ENCODE measurements at regions not wholly inside any gene's neighbourhood (a gene's known extent, or its start where the extent isn't known, plus 50 kb on each side); places are given as distances from the start of the nearest gene placed in this dataset.

DNA sequence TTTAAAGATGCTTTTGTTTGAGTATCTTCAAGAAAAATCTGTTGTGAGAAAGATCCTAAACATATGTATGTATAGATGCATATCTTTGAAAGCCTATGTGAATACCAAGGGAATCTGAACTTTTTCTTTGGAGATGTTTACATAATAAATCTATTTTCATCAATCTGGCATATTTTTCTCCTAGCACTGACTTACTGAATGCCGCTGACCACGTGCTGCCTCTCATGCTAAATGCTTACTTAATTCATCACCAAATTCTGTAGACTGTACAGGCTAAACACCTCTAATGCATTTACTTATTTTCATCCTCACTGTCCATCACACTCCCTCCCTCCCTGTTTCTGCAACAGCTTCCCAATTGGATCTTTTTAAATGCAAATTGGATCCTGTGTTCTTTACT, 566.2 kb upstream of the WWC1 start:
- DNase-seq = no peak

DNA sequence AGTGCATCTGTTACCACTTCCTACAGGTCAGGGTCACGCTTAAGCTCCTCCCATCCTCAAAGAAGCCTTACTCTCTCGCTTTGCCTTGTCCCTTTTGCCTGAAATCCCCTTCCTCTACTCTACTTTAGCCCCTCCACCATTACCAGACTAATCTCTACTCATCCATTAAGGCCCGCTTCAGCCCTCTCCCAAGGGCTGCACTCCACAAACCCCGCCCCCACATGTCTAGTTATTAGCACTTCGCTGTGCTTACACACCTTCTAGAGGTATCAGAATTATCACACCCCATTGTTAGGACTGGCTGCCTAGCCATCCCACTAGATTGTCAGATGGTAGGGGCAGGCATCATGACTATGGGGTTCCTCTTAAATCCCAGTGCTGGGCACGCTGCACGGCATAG, 565.7 kb upstream of the WWC1 start:
- DNase-seq = no peak

DNA sequence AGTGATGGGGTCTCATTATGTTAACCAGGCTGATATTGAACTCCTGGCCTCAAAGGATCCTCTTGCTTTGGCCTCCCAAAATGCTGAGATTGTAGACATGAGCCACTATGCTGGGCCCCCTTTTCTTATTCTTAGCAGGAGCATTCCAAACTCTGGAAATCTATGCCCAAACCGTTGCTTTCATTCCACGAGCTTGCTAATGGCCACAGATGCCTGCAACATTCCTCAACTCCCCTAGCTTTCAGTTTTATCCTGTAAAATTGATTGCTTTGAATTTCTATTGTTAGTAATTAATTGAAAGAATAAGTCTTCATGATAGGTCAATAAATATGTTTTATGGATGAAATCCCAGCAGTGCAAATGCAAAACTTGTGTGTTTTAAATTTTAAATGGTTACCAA, 564.8 kb upstream of the WWC1 start:
- no peak for DNase-seq

DNA sequence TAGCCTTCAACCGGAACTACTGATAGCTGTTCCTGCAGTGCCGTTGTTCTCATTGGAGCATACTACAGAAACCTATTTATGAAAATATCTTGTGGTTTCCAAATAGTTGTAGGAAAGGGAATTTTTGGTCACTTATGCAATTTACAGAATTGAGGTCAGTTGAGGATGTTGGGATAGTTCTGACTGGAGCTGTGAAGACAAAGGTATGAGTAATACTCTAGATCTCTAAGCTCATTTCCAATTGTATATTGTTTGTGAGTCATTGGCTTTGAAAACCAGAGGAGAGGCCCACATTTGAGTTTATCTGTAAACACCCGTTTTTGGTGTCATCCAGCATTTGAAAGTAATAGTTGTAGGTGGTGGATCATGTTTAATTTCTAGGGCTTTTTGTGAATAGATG, 561.3 kb upstream of the WWC1 start:
- DNase-seq = no peak

DNA sequence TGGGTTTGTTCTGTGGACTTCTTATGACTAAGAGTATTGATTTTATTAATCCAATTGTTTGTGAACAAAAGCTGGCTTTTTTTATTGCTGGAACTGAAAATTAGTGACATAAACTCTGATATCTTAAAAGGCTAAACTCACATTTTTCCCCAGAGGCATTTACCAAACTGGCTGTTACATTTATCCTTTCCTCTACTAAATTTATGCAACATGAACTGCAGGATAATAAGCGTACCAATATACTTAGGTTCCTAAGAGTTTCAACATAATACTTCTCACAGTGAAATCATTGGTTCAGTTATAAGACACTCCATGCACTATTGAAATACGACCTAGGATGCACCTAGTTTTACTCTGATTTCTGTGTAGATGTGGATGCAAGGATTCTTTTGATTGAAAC, 560.8 kb upstream of the WWC1 start:
- no peak for DNase-seq

DNA sequence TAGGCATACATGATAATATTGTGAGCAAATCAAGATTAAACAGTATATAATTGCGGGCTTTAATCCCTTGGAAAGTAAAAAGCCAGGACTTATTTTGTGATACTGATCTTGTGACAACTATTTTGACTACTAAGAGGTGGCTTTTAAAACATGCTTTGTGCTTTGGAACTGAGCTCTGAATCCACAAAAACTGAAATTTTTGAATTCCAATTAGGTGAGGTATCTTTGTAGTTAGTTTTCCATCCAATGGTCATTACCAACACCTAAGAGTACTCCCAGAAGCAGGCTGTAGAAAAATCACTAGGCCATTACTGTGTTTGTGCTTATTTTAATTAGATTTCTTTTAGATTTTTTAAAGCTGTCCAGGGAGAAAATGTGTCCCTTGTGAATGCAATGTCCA, 559.5 kb upstream of the WWC1 start:
- DNase-seq = no peak

DNA sequence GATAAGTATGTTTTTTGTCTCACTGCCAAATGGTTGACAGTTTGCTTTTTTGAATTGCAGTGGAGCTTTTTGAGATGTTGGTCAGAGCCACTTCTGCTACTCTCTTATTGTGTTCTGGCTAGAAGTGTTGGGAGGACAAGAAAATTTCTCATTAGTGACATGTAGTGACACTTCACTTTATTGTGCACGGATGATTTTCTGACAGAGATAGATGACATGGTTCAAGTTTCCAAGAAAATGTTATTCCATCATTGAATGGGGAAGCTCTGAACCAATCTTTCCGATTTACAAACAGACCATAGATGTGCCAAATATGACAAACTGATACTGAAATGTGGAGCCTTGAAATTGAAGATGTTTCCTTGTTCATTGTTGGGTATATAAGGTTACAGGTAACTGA, 558.9 kb upstream of the WWC1 start:
- DNase-seq = no peak

DNA sequence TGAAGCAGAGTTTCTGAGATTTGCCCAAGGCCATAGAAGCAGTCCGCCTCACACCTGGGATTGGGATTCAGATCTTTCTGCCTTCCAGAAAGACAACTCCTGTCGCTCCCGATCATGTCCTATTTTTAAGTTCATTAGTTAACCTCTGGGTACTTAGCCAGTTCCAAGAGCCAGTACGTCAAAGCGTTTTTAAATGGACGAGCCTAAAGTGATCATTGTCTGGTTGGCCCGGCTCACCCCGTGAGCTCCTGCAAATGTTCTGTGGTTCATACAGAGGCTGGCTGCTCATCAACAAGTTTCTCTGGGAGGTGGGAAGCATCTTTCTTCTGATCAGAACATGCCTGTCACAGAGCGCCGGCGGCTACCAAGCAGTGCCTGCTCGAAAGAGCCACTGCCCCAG, 554.5 kb upstream of the WWC1 start:
- DNase-seq = no peak

DNA sequence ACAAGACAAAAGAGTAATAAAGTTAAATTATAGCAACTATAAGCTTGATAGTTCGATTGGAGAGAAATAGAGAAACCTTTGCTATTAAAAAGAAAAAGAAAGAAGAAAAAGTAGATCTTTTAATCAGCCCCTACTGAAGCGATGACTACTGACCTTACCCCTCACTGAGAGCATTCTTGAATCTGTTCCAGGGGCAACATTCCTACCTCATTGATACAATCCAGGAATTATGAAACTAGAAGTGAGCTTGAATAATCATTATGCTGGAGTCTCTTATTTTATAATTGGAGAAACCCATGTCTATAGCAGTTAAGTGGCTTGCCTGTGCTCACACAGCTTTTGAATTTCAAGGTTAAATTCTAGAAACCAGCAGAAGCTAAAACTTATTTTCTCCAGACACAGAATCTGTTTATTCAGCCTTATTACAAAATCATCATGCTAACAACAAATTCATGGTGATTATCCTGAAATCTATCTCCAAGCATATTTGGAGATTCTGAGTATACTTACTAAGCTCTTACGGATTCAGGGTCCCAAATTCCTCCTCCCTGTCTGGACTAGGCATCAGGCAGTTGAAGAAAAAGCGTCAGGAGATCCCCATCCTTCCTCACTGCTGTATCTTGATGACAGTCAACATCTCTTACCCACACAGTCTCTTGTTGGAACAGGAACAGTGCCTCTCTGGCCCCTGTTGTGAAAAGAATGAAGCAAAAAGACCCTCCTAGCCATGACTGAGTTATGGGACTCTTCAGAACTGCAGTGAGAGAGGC, 547.6 kb upstream of the WWC1 start:
- no peak for DNase-seq

DNA sequence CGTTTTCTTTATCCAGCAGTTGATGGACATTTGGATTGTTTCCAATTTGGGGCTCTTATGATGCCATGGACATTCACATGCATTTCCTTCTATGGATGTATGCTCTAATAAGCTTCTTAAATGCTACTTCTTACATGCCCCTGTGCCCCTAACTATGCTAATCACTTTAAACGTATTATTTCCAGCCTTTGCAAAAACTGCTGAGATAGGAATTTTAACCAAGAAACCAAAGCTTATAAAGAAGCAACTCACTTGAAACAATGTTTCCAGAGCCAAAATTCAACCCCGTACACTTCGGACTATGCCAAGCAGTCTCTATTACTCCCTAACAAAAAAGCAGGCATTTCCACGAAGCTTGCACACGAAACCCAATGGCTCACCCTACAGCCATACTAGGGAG, 545.6 kb upstream of the WWC1 start:
- DNase-seq = no peak

DNA sequence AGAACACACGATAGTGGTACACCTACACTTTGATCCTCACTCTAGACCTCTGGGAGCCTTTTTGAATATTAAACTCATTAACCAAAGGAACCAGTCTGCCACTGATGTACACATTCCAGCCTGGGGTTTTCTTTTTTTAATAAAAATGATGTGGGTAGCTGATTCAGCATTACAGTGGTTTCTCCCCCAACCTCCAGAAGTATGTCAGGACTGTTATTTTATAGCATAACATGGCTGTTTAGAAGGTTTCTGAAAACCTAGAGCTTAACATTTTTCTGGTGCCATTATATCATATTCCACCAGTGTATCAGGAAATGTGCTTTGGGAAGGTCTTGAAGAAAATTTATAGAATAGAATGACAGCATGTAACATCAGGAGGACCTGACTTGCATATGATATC, 540.9 kb upstream of the WWC1 start:
- no peak for DNase-seq

DNA sequence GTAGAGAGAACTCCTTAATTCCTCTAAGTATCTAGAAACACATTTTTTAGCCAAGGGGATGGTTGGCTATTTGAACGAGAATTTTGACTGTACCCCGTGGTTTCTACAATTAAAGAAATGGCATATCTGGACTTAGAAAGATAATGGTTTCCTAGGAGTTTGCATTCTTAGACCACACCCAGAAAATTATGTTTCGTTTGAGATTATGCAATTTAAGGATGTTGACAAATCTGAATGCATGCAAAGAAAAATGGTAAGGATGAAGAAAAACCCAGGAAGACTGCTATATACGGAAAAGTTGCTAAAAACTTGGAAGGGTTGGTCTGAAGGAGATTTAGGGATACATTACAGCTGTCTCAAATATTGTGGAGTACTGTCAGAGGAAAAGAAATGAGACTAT, 538.5 kb upstream of the WWC1 start:
- DNase-seq = no peak

DNA sequence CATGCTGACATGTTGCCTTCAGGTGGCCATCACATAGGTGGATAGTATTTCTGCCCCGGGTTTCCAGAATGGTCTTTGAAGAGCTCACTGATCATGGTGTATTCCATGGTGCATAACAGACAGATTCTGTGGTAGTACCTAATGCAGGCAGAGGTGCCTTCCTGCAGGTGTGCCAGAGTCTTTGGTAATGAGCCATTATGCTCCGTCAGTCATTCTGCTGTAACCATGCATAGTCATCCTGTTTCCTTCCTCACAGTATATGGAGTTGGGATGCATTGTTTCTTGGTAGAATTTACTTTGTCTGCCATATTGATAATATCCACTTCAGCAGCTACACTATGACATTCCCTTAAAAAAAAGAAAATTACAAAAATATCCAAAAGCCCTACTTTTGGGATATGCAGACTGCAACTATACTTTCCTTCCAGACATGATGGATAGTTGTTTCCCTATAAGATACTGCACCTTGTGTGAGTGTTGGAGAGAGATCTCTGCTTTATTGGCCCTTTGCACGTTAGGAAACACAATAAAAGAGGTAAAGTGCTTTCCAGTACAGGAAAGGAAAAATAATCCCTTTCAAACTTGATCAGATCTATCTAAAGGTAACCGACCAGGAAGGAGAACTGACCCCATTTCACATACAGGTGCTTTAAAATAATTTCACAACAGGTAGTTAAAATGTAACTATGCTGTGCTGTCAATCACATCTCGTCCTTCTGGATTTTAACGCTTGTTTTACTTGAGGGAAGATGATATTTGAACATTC, 537.5 kb upstream of the WWC1 start:
- DNase-seq = no peak

DNA sequence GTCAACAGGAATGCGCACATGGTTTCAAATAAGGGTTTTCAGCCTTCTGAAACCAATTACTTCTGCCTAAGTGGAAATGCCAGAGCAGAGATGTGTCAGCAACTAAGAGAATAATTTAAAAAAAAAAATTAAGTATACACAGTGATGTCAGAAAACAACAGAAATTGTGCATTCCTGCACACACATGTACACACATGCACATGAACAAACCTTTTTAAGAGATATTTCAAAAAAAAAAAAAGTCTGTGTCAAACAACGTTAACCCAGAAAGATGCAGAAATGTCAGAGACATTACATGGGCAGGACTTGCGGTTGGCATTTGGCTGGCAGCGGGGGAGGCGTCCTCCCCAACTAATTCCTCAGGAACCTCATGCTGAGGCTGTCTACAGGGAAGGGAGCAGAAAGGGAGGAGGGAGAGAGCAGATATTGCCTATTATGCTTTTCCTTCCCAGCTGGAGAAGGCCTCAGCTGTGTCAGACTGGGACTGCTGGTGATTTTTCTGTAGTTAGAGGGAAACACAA, 536.9 kb upstream of the WWC1 start:
- no peak for DNase-seq

DNA sequence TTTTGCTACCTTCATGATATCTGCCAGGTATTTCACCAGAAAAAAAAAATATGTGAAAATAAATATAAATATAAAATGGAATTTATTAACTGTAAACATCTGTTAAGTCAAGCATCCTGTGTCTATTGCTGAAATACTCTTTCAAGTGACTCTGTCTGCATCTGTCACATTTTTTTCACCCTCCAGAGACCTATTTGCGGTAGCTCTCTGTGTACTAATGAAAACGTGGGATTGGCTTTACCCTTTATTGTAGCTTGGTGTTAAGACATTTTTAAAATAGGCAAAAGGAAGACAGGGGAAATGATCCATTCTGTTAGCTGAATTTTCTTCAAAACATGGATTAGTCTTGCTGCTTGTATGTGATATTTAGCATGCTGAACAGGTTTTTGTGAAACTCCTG, 536.0 kb upstream of the WWC1 start:
- DNase-seq = no peak

DNA sequence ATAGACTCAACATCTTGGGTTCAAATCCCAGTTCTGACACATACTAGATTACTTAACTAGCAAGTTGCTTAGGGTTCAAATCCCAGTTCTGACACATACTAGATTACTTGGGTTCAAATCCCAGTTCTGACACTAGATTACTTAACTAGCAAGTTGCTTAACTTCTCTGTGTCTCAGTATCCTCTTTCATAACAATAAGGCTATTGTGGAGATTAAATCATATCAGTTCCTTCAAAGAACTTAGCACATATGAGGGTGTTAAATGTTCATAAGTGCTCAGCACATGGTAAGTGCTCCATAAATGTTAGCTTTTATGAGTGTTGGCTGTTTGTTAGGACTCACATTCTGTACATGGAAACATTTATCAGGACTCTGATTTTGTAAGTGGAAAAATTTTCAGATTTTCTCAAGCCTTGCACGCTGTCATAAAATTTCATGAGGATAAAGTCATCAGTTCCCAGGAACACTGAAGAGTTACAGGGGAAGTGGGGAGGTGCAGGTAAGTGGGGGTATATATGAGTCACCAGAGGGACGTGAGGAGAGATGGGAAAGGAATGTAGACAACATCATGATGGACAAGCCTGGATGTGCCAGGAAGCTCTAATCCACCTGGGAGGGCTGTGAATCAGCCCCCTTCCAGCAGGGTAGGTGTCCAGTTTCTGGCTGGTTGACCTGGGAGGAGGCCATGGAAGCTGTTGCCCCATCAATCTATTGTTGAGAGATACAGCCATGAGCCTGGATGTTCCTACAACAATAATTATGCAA, 532.2 kb upstream of the WWC1 start:
- no peak for DNase-seq

DNA sequence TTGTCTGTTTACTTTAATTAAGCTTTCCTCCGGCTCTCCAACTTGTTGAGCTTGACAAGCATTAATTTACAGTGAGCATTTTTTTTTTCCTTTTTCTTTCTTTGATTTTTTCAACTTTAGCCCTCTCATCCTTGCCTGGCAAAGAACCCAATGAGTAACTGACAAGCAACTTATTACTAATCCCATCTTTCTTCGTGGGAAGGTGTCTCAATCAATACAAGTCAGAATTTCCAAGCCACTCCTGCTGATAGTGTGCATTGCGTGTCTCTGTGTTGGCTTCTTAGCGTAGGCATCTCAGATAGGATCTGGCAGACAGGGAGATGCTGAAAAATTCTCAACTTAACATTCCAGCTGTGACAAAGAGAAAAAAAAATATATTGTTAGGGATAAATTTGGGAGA, 527.7 kb upstream of the WWC1 start:
- no peak for DNase-seq

DNA sequence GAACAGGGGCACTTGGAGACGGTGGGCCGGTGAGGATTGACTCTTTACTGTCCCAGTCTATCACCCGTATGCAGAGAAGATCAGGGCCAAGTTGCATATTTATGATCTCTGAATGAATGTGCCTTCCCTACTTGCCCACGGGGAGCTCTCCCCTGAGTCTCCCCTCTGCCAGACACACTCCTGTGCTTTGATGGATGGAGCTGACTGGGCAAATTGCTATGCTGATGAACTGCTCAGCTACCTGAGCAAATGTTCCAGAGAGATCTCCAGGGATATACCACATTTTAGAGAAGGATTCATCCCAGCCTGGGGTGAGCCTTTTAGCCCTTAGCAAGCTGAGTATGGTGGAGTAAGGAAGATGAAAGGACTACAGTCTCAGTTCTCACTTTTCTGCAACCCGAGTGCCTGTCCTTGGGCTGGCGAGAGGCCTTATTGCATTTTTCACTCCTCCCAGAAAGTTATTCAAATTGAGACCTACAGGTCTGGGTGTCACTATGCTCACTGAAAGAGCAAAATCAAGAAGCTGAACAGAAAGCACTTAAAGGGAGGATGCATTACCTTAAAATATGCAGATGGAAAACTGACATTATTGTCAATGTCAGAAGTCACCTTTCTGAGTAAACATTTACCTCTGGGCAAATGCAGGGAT, 526.7 kb upstream of the WWC1 start:
- DNase-seq = no peak

DNA sequence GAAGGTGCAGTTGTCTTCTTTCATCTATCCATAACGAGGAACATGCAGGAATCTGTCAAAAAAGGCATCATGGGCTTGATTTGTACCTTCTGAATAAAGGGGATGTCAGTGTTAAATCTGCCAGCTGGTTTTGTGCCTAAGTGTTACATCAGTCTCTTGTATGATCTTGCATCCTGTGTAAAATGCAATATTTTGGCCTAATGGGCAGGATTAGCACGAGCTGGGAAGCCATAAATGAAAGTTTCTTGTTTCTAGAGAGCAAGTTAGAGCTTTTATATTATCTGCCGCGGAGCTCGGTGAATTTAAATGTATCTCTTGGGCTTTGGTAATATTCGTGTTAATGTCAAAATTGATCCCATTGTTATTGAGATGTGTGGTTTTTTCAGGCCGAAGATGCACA, 526.1 kb upstream of the WWC1 start:
- DNase-seq = no peak

DNA sequence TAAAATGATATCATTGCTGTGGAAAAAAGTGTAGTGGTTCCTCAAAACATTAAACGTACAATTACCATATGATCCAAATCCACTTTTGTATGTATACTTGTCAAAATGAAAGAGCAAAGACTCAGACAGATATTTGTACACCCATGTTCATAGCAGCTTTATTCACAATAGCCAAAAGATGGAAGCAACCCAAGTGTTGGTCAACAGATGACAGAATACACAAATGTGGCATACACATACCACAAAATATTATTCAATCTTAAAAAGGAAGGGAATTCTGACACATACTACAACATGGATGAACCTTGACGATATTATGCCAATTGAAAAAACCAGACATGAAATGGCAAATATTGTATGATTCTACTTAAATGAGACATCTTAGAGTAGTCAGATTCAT, 524.5 kb upstream of the WWC1 start:
- DNase-seq = no peak

DNA sequence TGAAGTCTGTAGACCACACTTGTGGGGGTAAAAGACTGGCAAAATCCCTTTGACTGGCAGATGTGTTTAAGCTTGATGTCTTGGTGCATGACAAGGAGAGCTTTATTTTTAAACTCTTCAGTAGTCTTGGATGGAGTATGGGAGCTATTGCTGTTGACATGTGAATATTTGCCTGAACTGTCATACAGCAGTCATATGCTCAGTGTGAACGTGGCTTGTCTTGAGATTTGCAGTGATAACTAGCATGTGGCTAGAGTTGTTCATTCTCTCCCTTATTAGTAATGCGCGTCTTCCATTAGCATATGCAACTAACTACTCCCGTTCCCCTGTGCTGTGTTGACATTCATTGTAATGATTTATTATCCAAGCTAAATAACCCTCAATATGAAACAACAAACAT, 523.6 kb upstream of the WWC1 start:
- no peak for DNase-seq

DNA sequence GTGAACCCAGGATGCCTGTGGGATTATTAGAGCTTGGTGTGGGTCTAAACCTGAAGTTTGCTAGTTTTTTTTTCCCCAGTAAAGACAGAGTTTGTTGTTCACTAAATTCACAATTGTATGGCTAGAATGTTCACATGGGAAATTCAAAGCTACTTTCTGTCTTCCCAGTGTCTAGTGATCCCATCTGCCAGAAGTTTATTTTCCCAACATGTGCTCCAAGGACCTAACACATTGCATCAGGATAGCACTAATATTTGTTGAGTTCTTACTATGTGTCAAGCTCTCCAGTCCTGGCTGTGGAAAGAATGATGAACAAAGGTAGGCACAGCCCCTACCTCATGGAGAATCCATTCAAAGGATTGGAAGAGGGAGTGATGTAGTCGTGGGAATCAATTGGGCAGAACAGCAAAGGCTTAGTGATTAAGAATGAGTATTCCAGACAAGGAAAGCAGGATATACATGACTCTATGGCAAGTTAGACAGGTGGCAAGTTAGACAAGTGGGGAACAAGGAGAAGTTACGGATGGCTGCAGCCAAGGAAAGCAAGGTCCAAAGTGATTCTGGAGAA, 521.5 kb upstream of the WWC1 start:
- no peak for DNase-seq

DNA sequence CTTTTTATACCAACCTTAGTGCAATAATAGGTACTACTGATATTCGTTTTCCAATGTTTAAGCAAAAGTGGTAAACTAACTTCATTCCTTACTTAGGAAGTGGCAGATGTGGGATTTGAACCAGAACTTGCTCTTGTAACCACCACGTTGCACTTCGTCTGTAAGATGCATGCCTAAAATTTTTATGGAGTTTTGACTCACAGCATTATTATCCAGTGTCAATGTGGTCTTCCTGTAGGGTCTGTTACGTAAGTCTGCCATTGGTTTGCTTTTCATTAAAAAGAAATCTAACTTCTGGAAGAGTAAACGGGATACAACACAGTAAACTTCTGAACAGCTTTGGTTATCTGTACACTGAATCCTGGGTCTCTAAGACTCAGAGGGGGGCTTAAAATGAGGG, 521.0 kb upstream of the WWC1 start:
- DNase-seq = no peak
